PFSK-1 (cell line): ENCODE measurements at regions not wholly inside any gene's neighbourhood (a gene's known extent, or its start where the extent isn't known, plus 50 kb on each side); places are given as distances from the start of the nearest gene placed in this dataset.

ENCODE experiments used
- FOXP2 ChIP-seq: optimal IDR thresholded peaks from 2 replicates; pipeline ENCODE3; 2011; ENCODE audit warnings: borderline replicate concordance, control low read depth, inconsistent platforms; ENCODE audit not compliant: insufficient read depth; ENCODE audit errors: extremely low read length, extremely low read depth
- POLR2AphosphoS5 ChIP-seq: IDR thresholded peaks from 2 replicates; pipeline ENCODE4 v1.6.1; 2012; ENCODE audit warnings: low read depth, mild to moderate bottlenecking, control low read depth, low read length, moderate library complexity
- REST ChIP-seq, 2 experiments: IDR thresholded peaks; 2 replicates each; pipeline versions ENCODE4 v1.6.1 to v1.8.0; 2011 to 2012; ENCODE audit warnings: low read depth in 2 of 2, low read length in 2 of 2, control low read depth in 1 of 2, inconsistent platforms in 1 of 2, mild to moderate bottlenecking in 1 of 2, moderate library complexity in 1 of 2; ENCODE audit not compliant: insufficient read depth in 1 of 2
- SIN3A ChIP-seq: IDR thresholded peaks from 2 replicates; pipeline ENCODE4 v1.6.1; 2012; ENCODE audit warnings: mild to moderate bottlenecking, low read length, moderate library complexity, borderline replicate concordance; ENCODE audit not compliant: insufficient read depth
- TAF1 ChIP-seq: IDR thresholded peaks from 2 replicates; pipeline ENCODE4 v1.6.1; 2012; ENCODE audit warnings: low read length, control low read depth, borderline replicate concordance; ENCODE audit not compliant: insufficient read depth

GRCh38 chr22:49036513-49036912 lies 791.2 kb downstream of the BRD1 start:
- TF ChIP-seq SIN3A (no peak), POLR2AphosphoS5 (no peak), TAF1 (no peak), REST (IDR thresholded peaks at IDR 0.05; ENCODE audit: insufficient read depth in 1 of 2, low read depth in 2 of 2, low read length in 2 of 2) (no peak), FOXP2 (no peak)
